ENCODE measurements at regions not wholly inside any gene's neighbourhood (a gene's known extent, or its start where the extent isn't known, plus 50 kb on each side); places are given as distances from the start of the nearest gene placed in this dataset.

DNA sequence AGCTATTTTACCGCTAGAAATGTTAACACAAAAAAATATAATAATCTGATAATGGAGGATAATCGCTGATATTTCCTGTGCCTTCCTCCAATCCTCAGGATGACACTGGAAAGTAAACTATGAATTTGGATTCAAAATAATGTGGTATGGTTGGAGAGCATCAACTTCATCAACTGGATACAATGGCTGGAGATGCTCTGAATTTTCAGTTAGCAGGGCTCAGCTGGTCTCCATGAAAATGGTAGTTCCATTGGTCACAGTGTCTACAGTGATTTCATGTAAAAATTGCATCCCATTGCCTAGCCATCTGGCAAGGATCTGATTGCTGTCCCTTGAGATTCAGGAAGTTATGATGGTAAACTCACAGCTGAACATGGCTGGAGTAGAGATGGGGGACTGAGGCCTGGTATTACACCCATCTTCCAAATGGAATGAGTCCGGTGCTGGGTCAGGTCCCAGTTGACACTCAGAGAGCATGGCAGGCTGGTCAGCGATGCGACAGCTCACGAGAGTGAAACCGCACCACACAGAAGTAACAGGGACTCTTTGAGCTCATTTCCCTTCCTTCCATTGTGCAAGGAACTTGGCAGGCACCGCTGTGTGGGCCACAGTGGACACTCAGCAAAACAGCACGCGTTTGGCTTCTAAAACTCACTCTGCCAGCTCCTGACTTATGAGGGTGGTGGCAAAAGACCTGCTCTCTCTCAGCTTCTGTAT, 142.4 kb upstream of the TNFAIP3 start:
- TF ChIP-seq, protein P1, sequence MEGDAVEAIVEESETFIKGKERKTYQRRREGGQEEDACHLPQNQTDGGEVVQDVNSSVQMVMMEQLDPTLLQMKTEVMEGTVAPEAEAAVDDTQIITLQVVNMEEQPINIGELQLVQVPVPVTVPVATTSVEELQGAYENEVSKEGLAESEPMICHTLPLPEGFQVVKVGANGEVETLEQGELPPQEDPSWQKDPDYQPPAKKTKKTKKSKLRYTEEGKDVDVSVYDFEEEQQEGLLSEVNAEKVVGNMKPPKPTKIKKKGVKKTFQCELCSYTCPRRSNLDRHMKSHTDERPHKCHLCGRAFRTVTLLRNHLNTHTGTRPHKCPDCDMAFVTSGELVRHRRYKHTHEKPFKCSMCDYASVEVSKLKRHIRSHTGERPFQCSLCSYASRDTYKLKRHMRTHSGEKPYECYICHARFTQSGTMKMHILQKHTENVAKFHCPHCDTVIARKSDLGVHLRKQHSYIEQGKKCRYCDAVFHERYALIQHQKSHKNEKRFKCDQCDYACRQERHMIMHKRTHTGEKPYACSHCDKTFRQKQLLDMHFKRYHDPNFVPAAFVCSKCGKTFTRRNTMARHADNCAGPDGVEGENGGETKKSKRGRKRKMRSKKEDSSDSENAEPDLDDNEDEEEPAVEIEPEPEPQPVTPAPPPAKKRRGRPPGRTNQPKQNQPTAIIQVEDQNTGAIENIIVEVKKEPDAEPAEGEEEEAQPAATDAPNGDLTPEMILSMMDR (IDR thresholded peaks at IDR 0.05): no peak
- no peak for TF ChIP-seq POLR2A (IDR thresholded peaks at IDR 0.05)

Data from right lobe of liver (tissue), 4 donors.